ENCODE measurements at regions not wholly inside any gene's neighbourhood (a gene's known extent, or its start where the extent isn't known, plus 50 kb on each side); places are given as distances from the start of the nearest gene placed in this dataset.

DNA sequence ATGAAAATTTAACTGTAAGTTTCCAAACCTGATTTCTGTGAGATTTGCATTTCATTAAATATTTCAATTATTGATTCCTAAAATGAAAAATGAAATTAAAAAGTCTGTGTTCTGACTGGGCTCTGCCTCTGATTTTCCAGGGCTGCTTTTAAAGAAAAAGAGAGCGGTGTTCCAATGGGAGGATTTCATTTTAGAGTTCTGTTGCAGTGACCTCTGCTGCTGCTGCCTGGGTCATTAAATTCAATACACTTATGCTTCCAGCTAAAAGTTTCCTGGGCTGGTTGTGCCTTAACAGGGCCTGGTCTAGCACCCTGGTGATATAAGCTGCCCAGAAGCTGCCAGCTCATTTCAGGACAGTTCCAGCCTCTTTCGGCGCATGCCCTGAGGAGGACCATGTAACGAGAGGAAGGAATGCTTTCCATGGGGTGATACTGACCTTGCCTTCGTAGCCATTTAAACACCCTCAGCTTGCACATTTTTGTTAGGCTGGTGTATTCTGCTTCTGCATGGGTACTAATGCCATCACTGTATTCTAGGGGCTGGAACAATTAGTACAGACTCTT, 93.3 kb downstream of the TMEM174 start:
- DNase-seq (ENCODE audit: low read depth) = no peak

GRCh38 chr5:73265641-73266040, 92.6 kb downstream of the TMEM174 start:
- DNase-seq (ENCODE audit: low read depth) = no peak

- DNase-seq (ENCODE audit: low read depth) = no peak
Observed at GRCh38 chr5:73264631-73265030, 91.6 kb downstream of the TMEM174 start.

GRCh38 chr5:73263001-73263710, 90.2 kb downstream of the TMEM174 start:
- no peak for DNase-seq (ENCODE audit: low read depth)

DNA sequence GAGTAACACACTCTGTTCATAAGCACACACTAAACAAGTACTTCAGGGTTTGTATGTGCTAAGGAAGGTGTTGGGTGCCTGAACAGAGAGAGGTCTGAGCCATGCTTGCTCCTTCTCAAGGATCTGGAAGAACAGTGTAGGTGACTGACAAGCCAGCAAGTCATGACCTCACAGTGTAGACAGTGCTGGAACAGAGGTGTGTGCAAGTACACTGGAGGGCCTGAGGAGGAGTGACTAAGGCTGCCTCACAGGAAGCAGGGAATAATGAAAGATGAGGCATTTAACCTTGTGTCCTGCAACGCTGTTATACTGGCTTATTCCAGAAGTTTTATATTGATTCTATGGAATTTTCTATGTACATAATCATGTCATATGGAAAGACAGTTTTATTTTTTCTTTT, 83.9 kb downstream of the TMEM174 start:
- no peak for DNase-seq (ENCODE audit: low read depth)

GRCh38 chr5:73256462-73256861, 83.5 kb downstream of the TMEM174 start:
- DNase-seq (ENCODE audit: low read depth) = no peak

DNA sequence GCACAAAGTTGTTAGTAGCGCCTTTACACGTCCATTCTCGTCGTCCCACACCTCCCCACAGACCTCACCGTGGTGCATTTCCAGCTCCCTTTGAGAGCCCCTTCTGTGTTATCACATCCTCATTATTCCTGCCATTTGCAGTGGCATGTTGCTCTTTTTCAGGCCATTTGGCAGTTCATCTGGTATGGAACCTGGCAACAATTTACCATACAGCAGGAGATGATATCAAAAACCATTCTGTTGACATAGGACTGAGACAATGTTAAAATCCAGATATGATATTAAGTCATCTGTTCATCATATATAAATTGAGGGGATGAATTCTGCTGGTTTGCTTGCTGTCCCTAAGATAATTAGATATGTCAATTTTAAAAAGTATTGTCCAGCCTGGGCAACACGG, 83.0 kb downstream of the TMEM174 start:
- DNase-seq (ENCODE audit: low read depth) = no peak

- no peak for DNase-seq (ENCODE audit: low read depth)
Observed at GRCh38 chr5:73254642-73255041, 81.6 kb downstream of the TMEM174 start.

- DNase-seq (ENCODE audit: low read depth) = no peak
Observed at GRCh38 chr5:73253047-73253660, 80.2 kb downstream of the TMEM174 start.

GRCh38 chr5:73250645-73251044, 77.7 kb downstream of the TMEM174 start:
- no peak for DNase-seq (ENCODE audit: low read depth)

DNA sequence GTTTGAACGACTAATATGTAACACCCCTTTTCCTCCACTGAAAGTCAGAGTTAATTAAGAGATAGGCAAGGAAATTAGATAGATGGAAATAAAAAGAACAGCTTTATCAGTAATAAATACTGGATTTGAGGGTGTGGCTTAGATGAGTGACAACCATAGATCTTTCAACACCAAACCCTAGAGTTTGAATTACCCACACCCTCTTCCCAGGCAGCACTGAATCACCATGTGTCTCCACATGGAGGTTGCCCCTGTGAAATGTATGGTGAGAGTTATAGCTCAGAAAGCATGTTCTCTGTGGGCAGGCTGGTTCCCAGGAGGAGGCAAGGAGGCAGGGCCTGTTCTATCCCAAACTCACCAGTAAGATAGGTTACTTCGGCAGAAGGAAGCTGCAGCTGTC, 69.7 kb downstream of the TMEM174 start:
- no peak for DNase-seq (ENCODE audit: low read depth)

- no peak for DNase-seq (ENCODE audit: low read depth)
Observed at GRCh38 chr5:73238873-73239272, 65.9 kb downstream of the TMEM174 start.

DNA sequence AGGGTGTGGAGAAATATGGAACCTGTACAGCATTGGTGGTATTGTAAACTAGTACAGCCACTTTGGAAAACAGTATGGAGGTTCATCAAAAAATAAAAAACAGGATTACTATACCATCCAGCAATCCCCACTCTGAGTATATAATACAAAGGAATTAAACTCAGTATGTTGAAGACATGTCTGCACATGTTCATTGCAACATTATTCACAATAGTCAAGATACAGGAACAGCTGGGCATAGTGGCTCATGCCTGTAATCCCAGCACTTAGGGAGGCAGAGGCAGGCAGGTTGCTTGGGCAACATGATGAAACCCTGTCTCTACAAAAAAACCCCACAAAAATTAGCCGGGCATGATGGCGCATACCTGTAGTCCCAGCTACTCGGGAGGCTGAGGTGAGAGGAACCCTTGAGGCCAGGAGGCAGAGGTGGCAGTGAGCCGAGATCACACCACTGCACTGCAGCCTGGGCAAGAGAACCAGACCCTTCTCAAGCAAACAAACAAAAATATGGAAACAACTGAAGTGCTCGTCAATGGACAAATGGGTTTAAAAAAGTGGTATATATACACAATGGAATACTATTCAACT, 63.6 kb downstream of the TMEM174 start:
- DNase-seq (ENCODE audit: low read depth) = no peak

GRCh38 chr5:73234204-73234555, 61.2 kb downstream of the TMEM174 start:
- no peak for DNase-seq (ENCODE audit: low read depth)

- no peak for DNase-seq (ENCODE audit: low read depth)
Observed at GRCh38 chr5:73233461-73234203, 60.6 kb downstream of the TMEM174 start.

DNA sequence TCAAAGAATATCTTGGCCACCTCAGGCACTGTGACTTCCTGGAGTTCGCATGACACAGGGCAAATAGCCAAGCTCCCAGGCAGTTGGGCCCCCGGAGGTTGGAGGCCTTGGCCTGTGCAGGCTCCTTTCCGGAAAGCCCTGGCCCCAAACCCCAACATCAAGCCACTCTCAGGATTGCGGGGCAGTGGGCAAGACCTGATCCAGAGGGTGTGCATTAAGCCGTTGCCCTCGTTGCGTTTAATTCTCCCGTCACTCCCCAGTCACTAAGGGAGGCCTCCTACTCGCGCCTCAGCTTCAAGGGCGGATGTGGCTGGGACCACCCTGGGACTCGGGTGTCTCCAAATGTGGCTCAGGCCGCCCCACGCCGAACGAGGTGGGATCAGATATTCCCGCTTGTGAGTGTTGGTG, 60.1 kb downstream of the TMEM174 start:
- DNase-seq (ENCODE audit: low read depth) = no peak

DNA sequence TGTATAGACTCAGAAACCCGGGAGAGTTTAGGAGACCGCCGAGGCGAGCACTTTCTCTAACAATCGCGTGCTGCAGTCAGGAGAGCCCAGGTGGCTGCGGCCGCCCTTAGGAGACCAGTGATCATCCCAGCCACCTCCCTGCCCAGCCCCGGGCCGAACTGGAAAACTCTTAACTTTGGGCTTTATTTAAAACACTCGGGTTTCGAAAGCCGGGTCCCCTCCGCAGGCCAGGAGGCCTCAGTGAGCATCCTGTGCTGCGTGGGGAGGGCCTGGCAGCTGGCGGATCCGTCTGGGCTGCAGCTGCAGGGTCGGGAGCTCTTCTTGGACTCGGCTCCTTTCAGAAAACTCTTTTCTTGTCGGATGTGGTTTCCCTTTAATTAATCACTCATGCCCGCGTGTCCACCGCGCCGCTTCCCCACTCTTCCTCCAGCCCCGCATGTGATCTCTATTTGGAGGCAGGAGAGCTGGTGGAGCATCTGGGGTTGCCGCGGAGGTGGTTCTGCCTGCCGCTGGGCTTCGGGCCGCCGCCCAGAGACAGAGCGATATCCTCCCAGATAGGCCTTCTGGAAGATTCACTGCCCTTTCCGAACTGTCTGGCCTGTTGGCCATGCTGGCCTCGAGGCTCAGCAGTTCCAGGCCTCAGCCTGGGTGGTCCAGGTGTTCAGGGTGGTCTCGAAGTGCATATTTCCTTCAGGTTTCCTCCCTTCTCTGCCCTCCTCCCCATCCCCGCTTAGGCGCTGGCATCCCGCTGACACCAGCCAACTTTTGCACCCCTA, 59.5 kb downstream of the TMEM174 start:
- no peak for DNase-seq (ENCODE audit: low read depth)

DNA sequence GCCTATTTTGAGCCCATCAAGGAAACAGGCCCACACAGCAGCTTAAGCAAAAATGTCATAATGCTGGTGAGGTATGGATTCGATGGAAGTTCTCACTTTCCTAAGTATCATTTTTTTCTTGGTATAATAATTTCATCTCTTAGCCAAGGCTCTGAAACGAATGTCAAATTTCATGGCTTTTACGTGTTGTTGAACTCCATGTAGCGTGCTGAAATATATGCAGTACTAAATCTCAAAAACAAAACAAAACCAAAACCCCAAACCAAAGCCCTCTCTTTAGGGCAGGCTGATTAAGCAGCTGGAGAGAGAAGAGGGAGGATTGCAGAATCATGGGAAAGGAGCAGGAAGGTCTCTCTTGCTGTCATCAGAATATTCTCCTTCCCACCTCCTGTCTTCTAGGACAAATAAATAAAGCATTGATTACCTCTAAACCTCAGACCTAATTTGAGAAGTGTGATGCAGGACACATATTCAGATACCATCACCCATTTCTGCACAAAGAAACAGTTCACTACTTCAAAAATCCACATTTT, 58.3 kb downstream of the TMEM174 start:
- DNase-seq (ENCODE audit: low read depth) = no peak

DNA sequence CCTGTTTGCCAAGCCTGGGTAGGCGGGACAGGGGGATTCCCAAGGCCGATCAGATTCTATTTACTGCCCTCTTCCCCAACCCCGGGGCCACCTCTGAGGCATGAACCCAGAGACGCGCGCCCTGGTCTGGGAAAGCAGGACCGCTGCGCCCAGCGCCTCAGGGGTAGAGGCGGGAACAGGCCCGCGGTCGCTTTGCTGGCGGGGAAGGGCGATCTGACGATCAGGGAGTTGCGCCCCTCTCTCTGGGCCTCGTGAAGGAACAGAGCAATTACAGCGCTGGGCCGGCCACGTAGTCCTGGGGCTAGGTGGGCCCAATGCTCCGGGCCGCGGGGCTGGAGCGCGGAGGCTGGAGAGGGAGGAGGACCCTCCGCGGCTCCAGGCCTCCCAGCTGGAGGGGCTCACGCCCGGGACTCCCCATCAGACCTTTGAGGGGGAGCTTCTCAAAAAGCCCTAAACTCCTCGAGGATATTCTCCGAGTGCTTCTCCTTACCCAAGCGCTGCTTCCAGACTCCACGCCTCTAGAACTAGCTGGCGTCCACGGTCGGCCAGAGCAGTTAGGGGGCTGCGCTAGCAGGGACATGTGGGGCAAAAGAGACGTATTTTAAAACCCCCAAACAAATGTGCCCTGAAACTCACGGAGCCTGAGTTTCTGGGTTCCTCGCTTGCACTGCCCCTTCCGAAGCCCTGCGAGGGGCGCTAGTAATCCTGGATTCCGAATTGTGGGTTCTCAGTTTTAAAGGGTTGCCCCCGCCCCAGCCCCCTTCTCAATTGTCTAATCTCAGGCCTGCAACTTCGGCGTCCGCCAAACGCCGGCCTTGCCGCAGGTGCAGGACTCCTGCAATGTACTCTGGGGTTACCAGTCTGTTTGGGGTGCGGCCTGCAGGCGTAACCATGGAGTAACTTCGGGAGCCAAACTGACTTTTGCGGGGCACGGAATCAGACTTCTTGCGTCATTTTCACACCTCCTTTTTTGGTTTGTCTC, 57.6 kb downstream of the TMEM174 start:
- no peak for DNase-seq (ENCODE audit: low read depth)

DNA sequence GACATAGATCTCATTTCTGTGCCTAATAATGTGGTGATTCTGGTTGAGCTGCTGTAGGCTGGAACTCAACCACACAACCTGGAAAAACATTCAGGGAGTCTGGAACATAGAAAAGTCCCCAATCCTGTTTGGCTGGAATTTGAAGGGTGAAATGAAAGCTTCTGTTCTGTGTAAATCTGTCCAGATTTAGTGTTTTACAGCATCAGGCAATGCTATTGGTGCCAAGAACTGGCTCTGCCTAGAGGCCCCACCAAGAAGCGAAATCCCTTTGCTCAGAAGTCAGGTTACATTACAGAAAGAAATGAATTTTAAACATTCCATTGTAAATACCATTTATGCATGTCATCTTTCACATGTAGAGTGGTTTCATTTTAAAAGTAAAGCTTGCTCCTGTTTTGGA, 56.3 kb downstream of the TMEM174 start:
- DNase-seq (ENCODE audit: low read depth) = no peak
